ENCODE measurements at regions not wholly inside any gene's neighbourhood (a gene's known extent, or its start where the extent isn't known, plus 50 kb on each side); places are given as distances from the start of the nearest gene placed in this dataset.

DNA sequence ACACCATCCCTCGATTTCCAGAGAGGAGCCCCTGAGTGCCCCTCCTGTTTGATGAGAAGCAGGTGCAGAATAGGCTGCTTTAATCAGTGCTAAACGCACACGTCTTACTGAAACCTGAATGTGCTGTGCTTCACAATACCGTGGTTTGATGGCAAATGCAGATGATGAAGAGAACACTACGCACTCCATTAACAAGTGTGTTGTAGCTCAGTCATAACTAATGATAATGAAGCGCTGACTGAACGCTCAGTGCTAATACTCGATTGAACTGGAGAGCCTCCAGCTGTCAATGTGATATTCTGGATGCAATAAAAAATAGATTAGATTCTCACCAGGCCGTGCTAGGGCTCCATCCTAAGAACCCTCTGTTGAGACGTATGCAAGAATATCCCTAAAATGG lies 279.7 kb upstream of the PLPP4 start:
- DNase-seq = no peak
- Mint-ChIP-seq H3K4me3 (no peak overlapping the region), H3K4me1 (peaks cover 13 to 19% of the 10 kb centered on the region in 2 experiments), H3K27me3 (ENCODE audit: low read depth) (no peaks in the 10 kb centered on the region; the same call in 1 of the 2 replicates), H3K9me3 (no peaks in the 10 kb centered on the region), H3K36me3 (ENCODE audit: insufficient read depth in 1 of 3, low read depth in 3 of 3) (no peaks in the 10 kb centered on the region), H3K27ac (no peak overlapping the region)
- H3K18ac ChIP-seq (ENCODE audit: insufficient read length, low read depth, low read length) = no peak overlapping the region
- no peak overlapping the region for H3K14ac ChIP-seq (ENCODE audit: insufficient read depth, low read length)
- no peaks in the 10 kb centered on the region for H3K9me3 ChIP-seq (ENCODE audit: control insufficient read depth, low read depth, low read length)
- no peak overlapping the region for H4K5ac ChIP-seq (ENCODE audit: insufficient read length, low read depth, low read length)
- H2BK120ac ChIP-seq (ENCODE audit: low read depth, low read length, poor library complexity, severe bottlenecking) = no peak overlapping the region
- no peaks in the 10 kb centered on the region for H3K79me2 ChIP-seq (ENCODE audit: insufficient read depth, low read length)
- WGBS (ENCODE audit: extremely low coverage, insufficient read length, low lambda C conversion rate) = no CpG with 5 or more reads among the region's 10 CpGs
- no peak overlapping the region for H3T11ph ChIP-seq (ENCODE audit: low read length)
- no peak overlapping the region for H4K8ac ChIP-seq (replicated peaks; ENCODE audit: insufficient read length, low read depth, low read length)
- no peak overlapping the region for H3K4ac ChIP-seq (ENCODE audit: low read depth, low read length)
- H3K23ac ChIP-seq (ENCODE audit: insufficient read length, low read depth, low read length) = no peak overlapping the region
- no peaks in the 10 kb centered on the region for H4K20me1 ChIP-seq (ENCODE audit: control insufficient read depth, insufficient read depth, insufficient read length)
- H2BK20ac ChIP-seq (ENCODE audit: low read depth, low read length, poor library complexity, severe bottlenecking) = no peak overlapping the region
- H2BK5ac ChIP-seq (ENCODE audit: insufficient read length, low read length) = no peak overlapping the region
- no peak overlapping the region for H4K91ac ChIP-seq (ENCODE audit: insufficient read length, low read depth, low read length)
- H2AFZ ChIP-seq (ENCODE audit: low read length) = no peak overlapping the region
- H2BK12ac ChIP-seq (ENCODE audit: insufficient read length, low read depth, low read length) = no peak overlapping the region
- no peak overlapping the region for H3K56ac ChIP-seq (ENCODE audit: insufficient read length, low read depth, low read length)
- H3K23me2 ChIP-seq (ENCODE audit: insufficient read length, low read depth, low read length, poor library complexity, severe bottlenecking) = no peaks in the 10 kb centered on the region
- H2BK15ac ChIP-seq (ENCODE audit: low read depth, low read length) = no peak overlapping the region
- H2AK5ac ChIP-seq (ENCODE audit: insufficient read length, low read length) = no peak overlapping the region
- no peaks in the 10 kb centered on the region for H3K4me1 ChIP-seq (ENCODE audit: insufficient read depth, low read length)
- no peaks in the 10 kb centered on the region for H3K79me1 ChIP-seq (ENCODE audit: insufficient read depth, low read depth, low read length, poor library complexity, severe bottlenecking)
- TF ChIP-seq, protein P1, sequence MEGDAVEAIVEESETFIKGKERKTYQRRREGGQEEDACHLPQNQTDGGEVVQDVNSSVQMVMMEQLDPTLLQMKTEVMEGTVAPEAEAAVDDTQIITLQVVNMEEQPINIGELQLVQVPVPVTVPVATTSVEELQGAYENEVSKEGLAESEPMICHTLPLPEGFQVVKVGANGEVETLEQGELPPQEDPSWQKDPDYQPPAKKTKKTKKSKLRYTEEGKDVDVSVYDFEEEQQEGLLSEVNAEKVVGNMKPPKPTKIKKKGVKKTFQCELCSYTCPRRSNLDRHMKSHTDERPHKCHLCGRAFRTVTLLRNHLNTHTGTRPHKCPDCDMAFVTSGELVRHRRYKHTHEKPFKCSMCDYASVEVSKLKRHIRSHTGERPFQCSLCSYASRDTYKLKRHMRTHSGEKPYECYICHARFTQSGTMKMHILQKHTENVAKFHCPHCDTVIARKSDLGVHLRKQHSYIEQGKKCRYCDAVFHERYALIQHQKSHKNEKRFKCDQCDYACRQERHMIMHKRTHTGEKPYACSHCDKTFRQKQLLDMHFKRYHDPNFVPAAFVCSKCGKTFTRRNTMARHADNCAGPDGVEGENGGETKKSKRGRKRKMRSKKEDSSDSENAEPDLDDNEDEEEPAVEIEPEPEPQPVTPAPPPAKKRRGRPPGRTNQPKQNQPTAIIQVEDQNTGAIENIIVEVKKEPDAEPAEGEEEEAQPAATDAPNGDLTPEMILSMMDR (conservative IDR thresholded peaks at IDR 0.05) = no peak
- no peaks in the 10 kb centered on the region for H3K27me3 ChIP-seq (ENCODE audit: insufficient read depth, low read length)
- no peak overlapping the region for H3K4me2 ChIP-seq (ENCODE audit: insufficient read depth, insufficient read length, low read length)
- H3K27ac ChIP-seq (ENCODE audit: insufficient read length, low read depth, low read length) = no peak overlapping the region
- no peak overlapping the region for H3K9ac ChIP-seq (ENCODE audit: extremely low read depth, insufficient read length, low read length)

Measured in H9 (cell line).